SK-N-SH (cell line): ENCODE measurements at regions not wholly inside any gene's neighbourhood (a gene's known extent, or its start where the extent isn't known, plus 50 kb on each side); places are given as distances from the start of the nearest gene placed in this dataset.

Experiments used
- CTCF ChIA-PET: fragments of 300-600, 350-600 bp; formaldehyde crosslinking; extraction: SDS; loops from one replicate; lab custom pipeline; 2021; lab: Yijun Ruan, JAX
- POLR2A ChIA-PET: fragments of 350-600 bp; sonication (Branson Sonifier 250); formaldehyde crosslinking; extraction: SDS; loops from one replicate; lab custom pipeline; 2020; ENCODE audit warnings: antibody characterized with exemption, inconsistent platforms; lab: Yijun Ruan, JAX
- DNase-seq: peaks from one replicate; pipeline ENCODE4 v3.0.0; 2012
- H2AFZ ChIP-seq: fragments of 200-600 bp; sonication (generic); 2 replicates; pipeline ENCODE4 v1.8.1; 2016; ENCODE audit warnings: antibody characterized with exemption, mild to moderate bottlenecking, low read depth
- H3F3A ChIP-seq: fragments of 200-600 bp; sonication (generic); replicated peaks from 2 replicates; pipeline ENCODE3; 2016; ENCODE audit warnings: antibody characterized with exemption, mild to moderate bottlenecking; ENCODE audit not compliant: insufficient read depth
- H3K27ac ChIP-seq, 2 experiments: fragments of 200-500 bp in 1 of 2; fragments of 200-600 bp in 1 of 2; sonication (Bioruptor generic) in 1 of 2; sonication (generic), shearing (Covaris generic) in 1 of 2; 2 replicates each; pipeline versions ENCODE4 v1.5.1 to v1.6.1; 2014 to 2016; ENCODE audit warnings: low read depth in 2 of 2, inconsistent platforms in 1 of 2, low read length in 1 of 2, mild to moderate bottlenecking in 1 of 2, mixed read lengths in 1 of 2
- H3K27me3 ChIP-seq: fragments of 200-600 bp; sonication (generic), shearing (Covaris generic); 2 replicates; pipeline ENCODE4 v1.6.1; 2016; ENCODE audit warnings: mixed run types; ENCODE audit not compliant: insufficient read depth
- H3K36me3 ChIP-seq, 2 experiments: fragments of 200-500 bp in 1 of 2; fragments of 200-600 bp in 1 of 2; sonication (Bioruptor generic) in 1 of 2; sonication (generic) in 1 of 2; replicated peaks in 1 of 2; 2 replicates each; pipeline versions ENCODE3 to v1.5.1; 2014 to 2016; ENCODE audit warnings: low read length in 1 of 2, mild to moderate bottlenecking in 1 of 2; ENCODE audit not compliant: insufficient read depth in 2 of 2, control insufficient read depth in 1 of 2
- H3K4me1 ChIP-seq, 2 experiments: fragments of 200-500 bp in 1 of 2; fragments of 200-600 bp in 1 of 2; sonication (Bioruptor generic) in 1 of 2; sonication (generic), shearing (Covaris generic) in 1 of 2; 2 replicates each; pipeline versions ENCODE4 v1.5.1 to v1.6.1; 2014 to 2016; ENCODE audit warnings: low read depth in 1 of 2, low read length in 1 of 2, mixed run types in 1 of 2; ENCODE audit not compliant: insufficient read depth in 2 of 2, control insufficient read depth in 1 of 2
- H3K4me2 ChIP-seq: fragments of 200-600 bp; sonication (generic), shearing (Covaris generic); 2 replicates; pipeline ENCODE4 v1.6.1; 2017; ENCODE audit warnings: mixed run types
- H3K4me3 ChIP-seq, 2 experiments: fragments of 200-500 bp in 1 of 2; fragments of 200-600 bp in 1 of 2; sonication (Bioruptor generic) in 1 of 2; sonication (generic), shearing (Covaris generic) in 1 of 2; 2 replicates each; pipeline versions ENCODE4 v1.5.1 to v1.8.1; 2014 to 2016; ENCODE audit warnings: low read depth in 2 of 2, inconsistent platforms in 1 of 2, low read length in 1 of 2, mild to moderate bottlenecking in 1 of 2, mixed read lengths in 1 of 2, moderate library complexity in 1 of 2
- H3K79me2 ChIP-seq: fragments of 200-600 bp; sonication (generic); 2 replicates; pipeline ENCODE4 v1.8.1; 2017; ENCODE audit warnings: mild to moderate bottlenecking; ENCODE audit not compliant: insufficient read depth
- H3K9ac ChIP-seq: fragments of 200-600 bp; sonication (generic); 2 replicates; pipeline ENCODE4 v1.6.1; 2017; ENCODE audit warnings: mixed run types
- H3K9me2 ChIP-seq: fragments of 200-600 bp; sonication (generic); 2 replicates; pipeline ENCODE4 v1.6.1; 2017; ENCODE audit warnings: mixed run types
- H3K9me3 ChIP-seq: fragments of 200-600 bp; sonication (generic); 2 replicates; pipeline ENCODE4 v1.6.1; 2017; ENCODE audit warnings: mixed run types, mild to moderate bottlenecking, moderate library complexity
- H4K20me1 ChIP-seq: fragments of 200-600 bp; sonication (generic); 2 replicates; pipeline ENCODE4 v1.6.1; 2017; ENCODE audit warnings: mild to moderate bottlenecking, mixed run types; ENCODE audit not compliant: insufficient read depth
- CTCF ChIP-seq: fragments of 200-600 bp; sonication (generic); IDR thresholded peaks from 2 replicates; pipeline ENCODE4 v1.6.1; 2017; ENCODE audit warnings: antibody characterized with exemption, mild to moderate bottlenecking, moderate library complexity
- ELF1 ChIP-seq: IDR thresholded peaks from 2 replicates; pipeline ENCODE4 v1.4.0; 2012
- EP300 ChIP-seq, 2 experiments: IDR thresholded peaks; 2 replicates each; pipeline versions ENCODE4 v1.4.0 to v1.6.1; 2012; ENCODE audit warnings: borderline replicate concordance in 1 of 2, low read depth in 1 of 2, low read length in 1 of 2
- FOXM1 ChIP-seq: IDR thresholded peaks from 2 replicates; pipeline ENCODE4 v1.4.0; 2012; ENCODE audit warnings: low read depth, mild to moderate bottlenecking
- GABPA ChIP-seq: IDR thresholded peaks from 2 replicates; pipeline ENCODE4 v1.4.0; 2012; ENCODE audit warnings: low read depth, mild to moderate bottlenecking
- MXI1 ChIP-seq: IDR thresholded peaks from 2 replicates; pipeline ENCODE4 v1.6.1; 2012; ENCODE audit warnings: mild to moderate bottlenecking, low read depth, low read length, improper control_type of control experiment
- PBX3 ChIP-seq: IDR thresholded peaks from 2 replicates; pipeline ENCODE4; 2012
- RCOR1 ChIP-seq: fragments of 150-350 bp; IDR thresholded peaks from 2 replicates; pipeline ENCODE4 v1.6.1; 2017; ENCODE audit warnings: antibody characterized with exemption, low read length
- RXRA ChIP-seq: IDR thresholded peaks from 2 replicates; pipeline ENCODE4 v1.4.0; 2012; ENCODE audit warnings: low read depth, mild to moderate bottlenecking, borderline replicate concordance
- SMC3 ChIP-seq: IDR thresholded peaks from 2 replicates; pipeline ENCODE4 v1.6.1; 2012; ENCODE audit warnings: low read depth, low read length, improper control_type of control experiment
- YY1 ChIP-seq: IDR thresholded peaks from 2 replicates; pipeline ENCODE4 v1.4.0; 2012; ENCODE audit warnings: low read depth, mild to moderate bottlenecking
- ZBTB33 ChIP-seq: IDR thresholded peaks from 2 replicates; pipeline ENCODE4 v1.4.0; 2012; ENCODE audit warnings: low read depth, borderline replicate concordance
- WGBS: methylation state at CpG from one replicate; pipeline ENCODE4 v1.1.6; 2017; ENCODE audit warnings: low lambda C conversion rate; 5-methylcytosine and 5-hydroxymethylcytosine counted together

GRCh38 chr2:114063346-114063745, 173.5 kb downstream of the ACTR3 start:
- ChIA-PET POLR2A (no interaction called here), CTCF (no interaction called here)
- TF ChIP-seq YY1 (no peak), RXRA (no peak), GABPA (no peak), CTCF (no peak), MXI1 (no peak), EP300 (IDR thresholded peaks at IDR 0.05; ENCODE audit: borderline replicate concordance in 1 of 2, low read depth in 1 of 2, low read length in 1 of 2) (no peak), RCOR1 (no peak), SMC3 (no peak), ZBTB33 (no peak), ELF1 (no peak)
- no peak overlapping the region for H3K27ac ChIP-seq
- H3K36me3 ChIP-seq: no peaks in the 10 kb centered on the region
- no peak overlapping the region for H2AFZ ChIP-seq
- no peaks in the 10 kb centered on the region for H3K4me1 ChIP-seq
- no peaks in the 10 kb centered on the region for H3K27me3 ChIP-seq
- H3K9me2 ChIP-seq: no peaks in the 10 kb centered on the region
- no peak overlapping the region for H3K4me3 ChIP-seq
- H3K9me3 ChIP-seq: no peaks in the 10 kb centered on the region
- DNase-seq: no peak
- 45% methylated on average over 4 of the region's 4 CpGs for WGBS
- no peak overlapping the region for H3K4me2 ChIP-seq
- H3F3A ChIP-seq: no peaks in the 10 kb centered on the region
- no peaks in the 10 kb centered on the region for H4K20me1 ChIP-seq
- no peaks in the 10 kb centered on the region for H3K79me2 ChIP-seq
- H3K9ac ChIP-seq: no peak overlapping the region

GRCh38 chr2:114065731-114066130, 175.8 kb downstream of the ACTR3 start:
- H3K27ac ChIP-seq: no peak overlapping the region
- H2AFZ ChIP-seq: no peak overlapping the region
- no peak overlapping the region for H3K4me3 ChIP-seq
- no peaks in the 10 kb centered on the region for H4K20me1 ChIP-seq
- H3K4me2 ChIP-seq: no peak overlapping the region
- no peaks in the 10 kb centered on the region for H3F3A ChIP-seq
- ChIA-PET CTCF (no interaction called here), POLR2A (no interaction called here)
- no peak for DNase-seq
- no peaks in the 10 kb centered on the region for H3K27me3 ChIP-seq
- H3K9ac ChIP-seq: no peak overlapping the region
- no peaks in the 10 kb centered on the region for H3K9me3 ChIP-seq
- H3K36me3 ChIP-seq: no peaks in the 10 kb centered on the region
- no peaks in the 10 kb centered on the region for H3K9me2 ChIP-seq
- WGBS: 11% methylated on average over 5 of the region's 6 CpGs
- no peaks in the 10 kb centered on the region for H3K79me2 ChIP-seq
- no peaks in the 10 kb centered on the region for H3K4me1 ChIP-seq
- TF ChIP-seq FOXM1: no peak
- TF ChIP-seq PBX3: no peak
